ENCODE measurements at regions not wholly inside any gene's neighbourhood (a gene's known extent, or its start where the extent isn't known, plus 50 kb on each side); places are given as distances from the start of the nearest gene placed in this dataset.

DNA sequence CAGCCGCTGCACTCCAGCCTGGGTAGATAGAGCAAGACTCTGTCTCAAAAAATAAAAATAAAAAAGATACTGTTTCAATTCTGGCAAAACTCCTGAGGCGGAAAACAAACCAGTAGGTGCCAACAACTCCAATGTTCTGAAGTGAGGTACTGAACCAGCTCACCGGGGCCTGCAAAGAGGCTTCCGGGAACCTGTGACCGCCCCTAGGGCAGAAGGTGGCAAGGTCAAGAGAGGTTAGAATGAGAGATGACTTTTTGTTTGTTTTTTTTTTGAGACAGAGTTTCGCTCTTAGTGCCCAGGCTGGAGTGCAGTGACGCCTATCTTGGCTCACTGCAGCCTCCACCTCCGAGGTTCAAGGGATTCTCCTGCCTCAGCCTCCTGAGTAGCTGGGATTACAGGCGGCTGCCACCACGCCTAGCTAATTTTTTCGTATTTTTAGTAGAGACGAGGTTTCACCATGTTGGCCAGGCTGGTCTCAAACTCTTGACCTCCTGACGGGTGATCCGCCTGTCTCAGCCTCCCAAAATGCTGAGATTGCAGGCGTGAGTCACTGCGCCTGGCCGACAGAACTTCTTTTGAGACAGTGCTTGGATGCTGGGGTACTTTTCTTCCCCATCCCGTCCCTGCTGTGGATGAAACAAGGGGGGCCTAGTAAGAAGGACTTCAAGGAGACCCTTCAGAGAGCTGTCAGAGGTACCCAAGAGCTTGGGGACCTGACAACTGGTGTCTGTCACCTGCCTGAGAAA lies 91.9 kb upstream of the SLC25A33 start:
- DNase-seq = no peak
- WGBS (ENCODE audit: insufficient coverage) = 75% methylated on average over 15 of the region's 18 CpGs
- Histone ChIP-seq H4K20me1 (ENCODE audit: control insufficient read depth, insufficient read depth, low read length, poor library complexity, severe bottlenecking) (no peaks in the 10 kb centered on the region), H3K9ac (ENCODE audit: low read length) (no peak overlapping the region), H3K36me3 (replicated peaks in 1 of 2; ENCODE audit: control extremely low read depth in 1 of 2, control insufficient read depth in 1 of 2, extremely low read depth in 1 of 2, insufficient read depth in 2 of 2, low read length in 1 of 2) (no peaks in the 10 kb centered on the region), H3K4me2 (replicated peaks; ENCODE audit: low read depth, low read length, poor library complexity, severe bottlenecking) (no peak overlapping the region), H3K9me3 (ENCODE audit: control extremely low read depth in 1 of 3, control insufficient read depth in 2 of 3, insufficient read depth in 1 of 3, low read length in 2 of 3) (no peaks in the 10 kb centered on the region), H2AFZ (ENCODE audit: insufficient read depth, low read depth, low read length, poor library complexity, severe bottlenecking) (no peak overlapping the region), H3K4me3 (ENCODE audit: control extremely low read depth in 1 of 5, extremely low read depth in 1 of 5, insufficient read depth in 1 of 5, low read depth in 2 of 5, low read length in 4 of 5) (no peak overlapping the region), H3K79me2 (ENCODE audit: control insufficient read depth, insufficient read depth, low read length) (no peaks in the 10 kb centered on the region), H3K27me3 (replicated peaks in 1 of 4; ENCODE audit: control extremely low read depth in 1 of 4, control insufficient read depth in 3 of 4, insufficient read depth in 4 of 4, low read length in 3 of 4) (peaks cover 0 to 11% (median 1%) of the 10 kb centered on the region in 4 experiments), H3K4me1 (ENCODE audit: control insufficient read depth in 2 of 2, insufficient read depth in 2 of 2, low read length in 2 of 2) (peaks cover 3 to 6% of the 10 kb centered on the region in 2 donors), H3K27ac (ENCODE audit: low read length in 2 of 2) (no peak overlapping the region)
- intact Hi-C loops (cut with micrococcal nuclease) = no loop called here
- Mint-ChIP-seq H3K27me3 (no peaks in the 10 kb centered on the region), H3K4me1 (peaks cover 11% of the 10 kb centered on the region), H3K27ac (no peak overlapping the region), H3K9me3 (ENCODE audit: insufficient read depth) (no peaks in the 10 kb centered on the region), H3K4me3 (no peak overlapping the region)
- TF ChIP-seq, protein P1, sequence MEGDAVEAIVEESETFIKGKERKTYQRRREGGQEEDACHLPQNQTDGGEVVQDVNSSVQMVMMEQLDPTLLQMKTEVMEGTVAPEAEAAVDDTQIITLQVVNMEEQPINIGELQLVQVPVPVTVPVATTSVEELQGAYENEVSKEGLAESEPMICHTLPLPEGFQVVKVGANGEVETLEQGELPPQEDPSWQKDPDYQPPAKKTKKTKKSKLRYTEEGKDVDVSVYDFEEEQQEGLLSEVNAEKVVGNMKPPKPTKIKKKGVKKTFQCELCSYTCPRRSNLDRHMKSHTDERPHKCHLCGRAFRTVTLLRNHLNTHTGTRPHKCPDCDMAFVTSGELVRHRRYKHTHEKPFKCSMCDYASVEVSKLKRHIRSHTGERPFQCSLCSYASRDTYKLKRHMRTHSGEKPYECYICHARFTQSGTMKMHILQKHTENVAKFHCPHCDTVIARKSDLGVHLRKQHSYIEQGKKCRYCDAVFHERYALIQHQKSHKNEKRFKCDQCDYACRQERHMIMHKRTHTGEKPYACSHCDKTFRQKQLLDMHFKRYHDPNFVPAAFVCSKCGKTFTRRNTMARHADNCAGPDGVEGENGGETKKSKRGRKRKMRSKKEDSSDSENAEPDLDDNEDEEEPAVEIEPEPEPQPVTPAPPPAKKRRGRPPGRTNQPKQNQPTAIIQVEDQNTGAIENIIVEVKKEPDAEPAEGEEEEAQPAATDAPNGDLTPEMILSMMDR (IDR thresholded peaks at IDR 0.05) = no peak
- TF ChIP-seq EZH2 (IDR thresholded peaks at IDR 0.05; ENCODE audit: borderline replicate concordance, insufficient read depth, low read depth, low read length, poor library complexity, severe bottlenecking) = no peak
- ChIA-PET CTCF (interaction anchor here (0.6 to 2.4 kb wide), 3 partner anchors 8 to 158 kb away, joined by 3 to 15 read pairs (median 9); no protein-coding TSS in a partner anchor), POLR2A (no interaction called here)
- ATAC-seq (ENCODE audit: low read depth) = no peak
